SK-N-SH (cell line): ENCODE measurements at regions not wholly inside any gene's neighbourhood (a gene's known extent, or its start where the extent isn't known, plus 50 kb on each side); places are given as distances from the start of the nearest gene placed in this dataset.

Experiments used
- CTCF ChIA-PET: fragments of 300-600, 350-600 bp; formaldehyde crosslinking; extraction: SDS; loops from one replicate; lab custom pipeline; 2021; lab: Yijun Ruan, JAX
- POLR2A ChIA-PET: fragments of 350-600 bp; sonication (Branson Sonifier 250); formaldehyde crosslinking; extraction: SDS; loops from one replicate; lab custom pipeline; 2020; ENCODE audit warnings: antibody characterized with exemption, inconsistent platforms; lab: Yijun Ruan, JAX
- DNase-seq: peaks from one replicate; pipeline ENCODE4 v3.0.0; 2012
- H2AFZ ChIP-seq: fragments of 200-600 bp; sonication (generic); 2 replicates; pipeline ENCODE4 v1.8.1; 2016; ENCODE audit warnings: antibody characterized with exemption, mild to moderate bottlenecking, low read depth
- H3F3A ChIP-seq: fragments of 200-600 bp; sonication (generic); replicated peaks from 2 replicates; pipeline ENCODE3; 2016; ENCODE audit warnings: antibody characterized with exemption, mild to moderate bottlenecking; ENCODE audit not compliant: insufficient read depth
- H3K27ac ChIP-seq, 2 experiments: fragments of 200-500 bp in 1 of 2; fragments of 200-600 bp in 1 of 2; sonication (Bioruptor generic) in 1 of 2; sonication (generic), shearing (Covaris generic) in 1 of 2; 2 replicates each; pipeline versions ENCODE4 v1.5.1 to v1.6.1; 2014 to 2016; ENCODE audit warnings: low read depth in 2 of 2, inconsistent platforms in 1 of 2, low read length in 1 of 2, mild to moderate bottlenecking in 1 of 2, mixed read lengths in 1 of 2
- H3K27me3 ChIP-seq: fragments of 200-600 bp; sonication (generic), shearing (Covaris generic); 2 replicates; pipeline ENCODE4 v1.6.1; 2016; ENCODE audit warnings: mixed run types; ENCODE audit not compliant: insufficient read depth
- H3K36me3 ChIP-seq, 2 experiments: fragments of 200-500 bp in 1 of 2; fragments of 200-600 bp in 1 of 2; sonication (Bioruptor generic) in 1 of 2; sonication (generic) in 1 of 2; replicated peaks in 1 of 2; 2 replicates each; pipeline versions ENCODE3 to v1.5.1; 2014 to 2016; ENCODE audit warnings: low read length in 1 of 2, mild to moderate bottlenecking in 1 of 2; ENCODE audit not compliant: insufficient read depth in 2 of 2, control insufficient read depth in 1 of 2
- H3K4me1 ChIP-seq, 2 experiments: fragments of 200-500 bp in 1 of 2; fragments of 200-600 bp in 1 of 2; sonication (Bioruptor generic) in 1 of 2; sonication (generic), shearing (Covaris generic) in 1 of 2; 2 replicates each; pipeline versions ENCODE4 v1.5.1 to v1.6.1; 2014 to 2016; ENCODE audit warnings: low read depth in 1 of 2, low read length in 1 of 2, mixed run types in 1 of 2; ENCODE audit not compliant: insufficient read depth in 2 of 2, control insufficient read depth in 1 of 2
- H3K4me2 ChIP-seq: fragments of 200-600 bp; sonication (generic), shearing (Covaris generic); 2 replicates; pipeline ENCODE4 v1.6.1; 2017; ENCODE audit warnings: mixed run types
- H3K4me3 ChIP-seq, 2 experiments: fragments of 200-500 bp in 1 of 2; fragments of 200-600 bp in 1 of 2; sonication (Bioruptor generic) in 1 of 2; sonication (generic), shearing (Covaris generic) in 1 of 2; 2 replicates each; pipeline versions ENCODE4 v1.5.1 to v1.8.1; 2014 to 2016; ENCODE audit warnings: low read depth in 2 of 2, inconsistent platforms in 1 of 2, low read length in 1 of 2, mild to moderate bottlenecking in 1 of 2, mixed read lengths in 1 of 2, moderate library complexity in 1 of 2
- H3K79me2 ChIP-seq: fragments of 200-600 bp; sonication (generic); 2 replicates; pipeline ENCODE4 v1.8.1; 2017; ENCODE audit warnings: mild to moderate bottlenecking; ENCODE audit not compliant: insufficient read depth
- H3K9ac ChIP-seq: fragments of 200-600 bp; sonication (generic); 2 replicates; pipeline ENCODE4 v1.6.1; 2017; ENCODE audit warnings: mixed run types
- H3K9me2 ChIP-seq: fragments of 200-600 bp; sonication (generic); 2 replicates; pipeline ENCODE4 v1.6.1; 2017; ENCODE audit warnings: mixed run types
- H3K9me3 ChIP-seq: fragments of 200-600 bp; sonication (generic); 2 replicates; pipeline ENCODE4 v1.6.1; 2017; ENCODE audit warnings: mixed run types, mild to moderate bottlenecking, moderate library complexity
- H4K20me1 ChIP-seq: fragments of 200-600 bp; sonication (generic); 2 replicates; pipeline ENCODE4 v1.6.1; 2017; ENCODE audit warnings: mild to moderate bottlenecking, mixed run types; ENCODE audit not compliant: insufficient read depth
- CHD2 ChIP-seq: fragments of 150-350 bp; IDR thresholded peaks from 2 replicates; pipeline ENCODE4 v1.6.1; 2018; ENCODE audit warnings: low read length; ENCODE audit not compliant: partially characterized antibody
- ELF1 ChIP-seq: IDR thresholded peaks from 2 replicates; pipeline ENCODE4 v1.4.0; 2012
- EP300 ChIP-seq, 2 experiments: IDR thresholded peaks; 2 replicates each; pipeline versions ENCODE4 v1.4.0 to v1.6.1; 2012; ENCODE audit warnings: borderline replicate concordance in 1 of 2, low read depth in 1 of 2, low read length in 1 of 2
- EZH2phosphoT487 ChIP-seq: fragments of 200-600 bp; sonication (generic); IDR thresholded peaks from 2 replicates; pipeline ENCODE4 v1.6.1; 2017; ENCODE audit warnings: low read depth, mixed run types, mild to moderate bottlenecking, antibody characterized with exemption, moderate library complexity, borderline replicate concordance
- GABPA ChIP-seq: IDR thresholded peaks from 2 replicates; pipeline ENCODE4 v1.4.0; 2012; ENCODE audit warnings: low read depth, mild to moderate bottlenecking
- GATA2 ChIP-seq: sonication (generic); formaldehyde crosslinking; IDR thresholded peaks from 2 replicates; pipeline ENCODE4 v1.5.0; 2020; ENCODE audit warnings: mild to moderate bottlenecking, missing genetic modification reagents
- JUND ChIP-seq: IDR thresholded peaks from 2 replicates; pipeline ENCODE4 v1.4.0; 2012
- NFIC ChIP-seq: IDR thresholded peaks from 2 replicates; pipeline ENCODE4 v1.4.0; 2012; ENCODE audit warnings: borderline replicate concordance
- RAD21 ChIP-seq: IDR thresholded peaks from 2 replicates; pipeline ENCODE4 v1.6.1; 2012; ENCODE audit warnings: mild to moderate bottlenecking, low read length
- RCOR1 ChIP-seq: fragments of 150-350 bp; IDR thresholded peaks from 2 replicates; pipeline ENCODE4 v1.6.1; 2017; ENCODE audit warnings: antibody characterized with exemption, low read length
- RXRA ChIP-seq: IDR thresholded peaks from 2 replicates; pipeline ENCODE4 v1.4.0; 2012; ENCODE audit warnings: low read depth, mild to moderate bottlenecking, borderline replicate concordance
- SIN3A ChIP-seq: IDR thresholded peaks from 2 replicates; pipeline ENCODE4 v1.6.1; 2012; ENCODE audit warnings: low read depth, mild to moderate bottlenecking, low read length, moderate library complexity, borderline replicate concordance
- SMC3 ChIP-seq: IDR thresholded peaks from 2 replicates; pipeline ENCODE4 v1.6.1; 2012; ENCODE audit warnings: low read depth, low read length, improper control_type of control experiment
- TAF1 ChIP-seq: IDR thresholded peaks from 2 replicates; pipeline ENCODE4 v1.6.1; 2012; ENCODE audit warnings: low read depth, mild to moderate bottlenecking, low read length, moderate library complexity, borderline replicate concordance
- TEAD4 ChIP-seq: IDR thresholded peaks from 2 replicates; pipeline ENCODE4 v1.4.0; 2012; ENCODE audit warnings: mild to moderate bottlenecking, borderline replicate concordance; ENCODE audit not compliant: insufficient read depth
- USF1 ChIP-seq: IDR thresholded peaks from 2 replicates; pipeline ENCODE4 v1.4.0; 2012; ENCODE audit warnings: low read depth, borderline replicate concordance
- YY1 ChIP-seq: IDR thresholded peaks from 2 replicates; pipeline ENCODE4 v1.4.0; 2012; ENCODE audit warnings: low read depth, mild to moderate bottlenecking
- WGBS: methylation state at CpG from one replicate; pipeline ENCODE4 v1.1.6; 2017; ENCODE audit warnings: low lambda C conversion rate; 5-methylcytosine and 5-hydroxymethylcytosine counted together
- TF ChIP-seq, protein P1 (sequence below): IDR thresholded peaks from 2 replicates; pipeline ENCODE4 v1.6.1; 2012; ENCODE audit warnings: mild to moderate bottlenecking, low read depth, low read length, moderate library complexity

DNA sequence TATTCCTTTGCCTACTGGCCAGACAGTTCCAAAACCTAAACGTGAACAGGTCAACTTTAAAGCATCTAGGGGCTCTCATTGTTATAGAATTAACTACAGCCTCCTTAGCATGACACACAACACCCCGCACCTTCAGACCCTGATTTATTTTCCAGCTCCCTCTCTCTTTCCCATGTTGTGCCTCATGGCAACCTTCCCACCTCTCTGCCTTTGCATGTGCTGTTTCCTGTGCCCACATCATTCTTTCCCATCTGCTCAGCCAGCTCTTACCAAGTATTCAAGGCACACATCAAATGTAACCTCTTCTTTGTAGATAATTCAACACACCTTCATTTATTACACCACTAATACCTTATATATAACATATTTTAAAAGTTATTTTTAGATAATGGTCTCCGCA is 291.0 kb downstream of the COL12A1 start:
- 0 out of 2 replicates have a peak, but pooled peaks cover 3% of the 10 kb centered on the region for H3K9me3 ChIP-seq
- H3K27me3 ChIP-seq: no peaks in the 10 kb centered on the region
- no peak overlapping the region for H3K9ac ChIP-seq
- WGBS: 6% methylated on average over 3 of the region's 3 CpGs
- no peaks in the 10 kb centered on the region for H3K4me1 ChIP-seq
- TF ChIP-seq EP300 (IDR thresholded peaks at IDR 0.05; ENCODE audit: borderline replicate concordance in 1 of 2, low read depth in 1 of 2, low read length in 1 of 2) (no peak), NFIC (no peak), GATA2 (CRISPR knock-in tag) (no peak), GABPA (no peak), SMC3 (no peak), CHD2 (no peak), ELF1 (no peak), TEAD4 (no peak), TAF1 (no peak), JUND (no peak), RCOR1 (no peak), USF1 (no peak), RAD21 (no peak), RXRA (no peak)
- TF ChIP-seq, protein P1, sequence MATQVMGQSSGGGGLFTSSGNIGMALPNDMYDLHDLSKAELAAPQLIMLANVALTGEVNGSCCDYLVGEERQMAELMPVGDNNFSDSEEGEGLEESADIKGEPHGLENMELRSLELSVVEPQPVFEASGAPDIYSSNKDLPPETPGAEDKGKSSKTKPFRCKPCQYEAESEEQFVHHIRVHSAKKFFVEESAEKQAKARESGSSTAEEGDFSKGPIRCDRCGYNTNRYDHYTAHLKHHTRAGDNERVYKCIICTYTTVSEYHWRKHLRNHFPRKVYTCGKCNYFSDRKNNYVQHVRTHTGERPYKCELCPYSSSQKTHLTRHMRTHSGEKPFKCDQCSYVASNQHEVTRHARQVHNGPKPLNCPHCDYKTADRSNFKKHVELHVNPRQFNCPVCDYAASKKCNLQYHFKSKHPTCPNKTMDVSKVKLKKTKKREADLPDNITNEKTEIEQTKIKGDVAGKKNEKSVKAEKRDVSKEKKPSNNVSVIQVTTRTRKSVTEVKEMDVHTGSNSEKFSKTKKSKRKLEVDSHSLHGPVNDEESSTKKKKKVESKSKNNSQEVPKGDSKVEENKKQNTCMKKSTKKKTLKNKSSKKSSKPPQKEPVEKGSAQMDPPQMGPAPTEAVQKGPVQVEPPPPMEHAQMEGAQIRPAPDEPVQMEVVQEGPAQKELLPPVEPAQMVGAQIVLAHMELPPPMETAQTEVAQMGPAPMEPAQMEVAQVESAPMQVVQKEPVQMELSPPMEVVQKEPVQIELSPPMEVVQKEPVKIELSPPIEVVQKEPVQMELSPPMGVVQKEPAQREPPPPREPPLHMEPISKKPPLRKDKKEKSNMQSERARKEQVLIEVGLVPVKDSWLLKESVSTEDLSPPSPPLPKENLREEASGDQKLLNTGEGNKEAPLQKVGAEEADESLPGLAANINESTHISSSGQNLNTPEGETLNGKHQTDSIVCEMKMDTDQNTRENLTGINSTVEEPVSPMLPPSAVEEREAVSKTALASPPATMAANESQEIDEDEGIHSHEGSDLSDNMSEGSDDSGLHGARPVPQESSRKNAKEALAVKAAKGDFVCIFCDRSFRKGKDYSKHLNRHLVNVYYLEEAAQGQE: no peak
- no peak overlapping the region for H3K4me3 ChIP-seq
- DNase-seq: no peak
- H3K9me2 ChIP-seq: no peaks in the 10 kb centered on the region
- no peaks in the 10 kb centered on the region for H3K36me3 ChIP-seq
- ChIA-PET POLR2A (no interaction called here), CTCF (no interaction called here)
- H3F3A ChIP-seq: no peaks in the 10 kb centered on the region
- H3K79me2 ChIP-seq: no peaks in the 10 kb centered on the region
- H4K20me1 ChIP-seq: no peaks in the 10 kb centered on the region
- H3K27ac ChIP-seq: no peak overlapping the region
- no peak overlapping the region for H3K4me2 ChIP-seq
- H2AFZ ChIP-seq: no peak overlapping the region

DNA sequence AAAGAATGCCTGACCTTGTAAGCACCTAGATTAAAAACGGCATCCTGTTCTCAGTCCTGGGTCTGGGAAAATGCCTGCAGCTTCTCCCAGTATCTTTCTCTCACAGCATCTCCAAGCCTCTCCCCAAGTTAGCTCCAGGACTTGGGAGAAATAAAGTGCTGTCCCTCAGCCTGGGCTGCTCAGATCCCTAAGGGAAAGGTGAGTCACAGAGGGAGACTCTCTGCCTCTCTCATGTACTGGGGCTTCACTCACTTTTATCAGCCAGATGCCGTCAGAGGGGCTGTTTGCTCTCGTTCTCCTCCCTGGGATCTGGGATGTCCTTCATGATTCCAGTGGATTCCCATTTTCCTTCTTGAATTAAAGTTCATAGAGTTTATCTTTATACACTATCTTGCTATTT is 293.6 kb downstream of the COL12A1 start:
- no peak for DNase-seq
- no peak for TF ChIP-seq YY1
- TF ChIP-seq SIN3A: no peak
- no peak for TF ChIP-seq EP300 (IDR thresholded peaks at IDR 0.05; ENCODE audit: borderline replicate concordance in 1 of 2, low read depth in 1 of 2, low read length in 1 of 2)
- TF ChIP-seq EZH2phosphoT487: no peak
- no peak for TF ChIP-seq RCOR1
- no peak for TF ChIP-seq TEAD4
- no peak for TF ChIP-seq TAF1
- TF ChIP-seq SMC3: no peak
- TF ChIP-seq JUND: no peak
- POLR2A ChIA-PET: no interaction called here

More for the DNA sequence above, 293.6 kb downstream of the COL12A1 start:
- no peaks in the 10 kb centered on the region for H3K4me1 ChIP-seq
- no peak overlapping the region for H3K4me2 ChIP-seq
- no peak overlapping the region for H3K27ac ChIP-seq
- H3K9me2 ChIP-seq: no peaks in the 10 kb centered on the region
- no peaks in the 10 kb centered on the region for H4K20me1 ChIP-seq
- H3K9me3 ChIP-seq: 0 out of 2 replicates have a peak, but pooled peaks cover 3% of the 10 kb centered on the region
- no peaks in the 10 kb centered on the region for H3K36me3 ChIP-seq
- no peak overlapping the region for H3K4me3 ChIP-seq
- no peak overlapping the region for H2AFZ ChIP-seq
- H3K9ac ChIP-seq: no peak overlapping the region
- no peaks in the 10 kb centered on the region for H3K79me2 ChIP-seq
- CTCF ChIA-PET: no interaction called here
- 3% methylated on average over 3 of the region's 3 CpGs for WGBS
- H3F3A ChIP-seq: no peaks in the 10 kb centered on the region
- H3K27me3 ChIP-seq: no peaks in the 10 kb centered on the region
